ENCODE measurements at regions not wholly inside any gene's neighbourhood (a gene's known extent, or its start where the extent isn't known, plus 50 kb on each side); places are given as distances from the start of the nearest gene placed in this dataset.

- DNase-seq, result no peak
- Histone ChIP-seq H3K27ac (no peak overlapping the region), H3K27me3 (ENCODE audit: insufficient read depth, low read depth, severe bottlenecking) (no peaks in the 10 kb centered on the region), H3K9me3 (ENCODE audit: severe bottlenecking) (no peaks in the 10 kb centered on the region), H3K36me3 (peaks cover 29% of the 10 kb centered on the region), H3K4me3 (ENCODE audit: low read depth, low read length) (no peak overlapping the region)
- TF ChIP-seq, protein P1, sequence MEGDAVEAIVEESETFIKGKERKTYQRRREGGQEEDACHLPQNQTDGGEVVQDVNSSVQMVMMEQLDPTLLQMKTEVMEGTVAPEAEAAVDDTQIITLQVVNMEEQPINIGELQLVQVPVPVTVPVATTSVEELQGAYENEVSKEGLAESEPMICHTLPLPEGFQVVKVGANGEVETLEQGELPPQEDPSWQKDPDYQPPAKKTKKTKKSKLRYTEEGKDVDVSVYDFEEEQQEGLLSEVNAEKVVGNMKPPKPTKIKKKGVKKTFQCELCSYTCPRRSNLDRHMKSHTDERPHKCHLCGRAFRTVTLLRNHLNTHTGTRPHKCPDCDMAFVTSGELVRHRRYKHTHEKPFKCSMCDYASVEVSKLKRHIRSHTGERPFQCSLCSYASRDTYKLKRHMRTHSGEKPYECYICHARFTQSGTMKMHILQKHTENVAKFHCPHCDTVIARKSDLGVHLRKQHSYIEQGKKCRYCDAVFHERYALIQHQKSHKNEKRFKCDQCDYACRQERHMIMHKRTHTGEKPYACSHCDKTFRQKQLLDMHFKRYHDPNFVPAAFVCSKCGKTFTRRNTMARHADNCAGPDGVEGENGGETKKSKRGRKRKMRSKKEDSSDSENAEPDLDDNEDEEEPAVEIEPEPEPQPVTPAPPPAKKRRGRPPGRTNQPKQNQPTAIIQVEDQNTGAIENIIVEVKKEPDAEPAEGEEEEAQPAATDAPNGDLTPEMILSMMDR (IDR thresholded peaks at IDR 0.05; ENCODE audit: low read depth, low read length), result no peak
Observed at GRCh38 chr15:89401631-89402517, 67.2 kb upstream of the POLG start.

DNA sequence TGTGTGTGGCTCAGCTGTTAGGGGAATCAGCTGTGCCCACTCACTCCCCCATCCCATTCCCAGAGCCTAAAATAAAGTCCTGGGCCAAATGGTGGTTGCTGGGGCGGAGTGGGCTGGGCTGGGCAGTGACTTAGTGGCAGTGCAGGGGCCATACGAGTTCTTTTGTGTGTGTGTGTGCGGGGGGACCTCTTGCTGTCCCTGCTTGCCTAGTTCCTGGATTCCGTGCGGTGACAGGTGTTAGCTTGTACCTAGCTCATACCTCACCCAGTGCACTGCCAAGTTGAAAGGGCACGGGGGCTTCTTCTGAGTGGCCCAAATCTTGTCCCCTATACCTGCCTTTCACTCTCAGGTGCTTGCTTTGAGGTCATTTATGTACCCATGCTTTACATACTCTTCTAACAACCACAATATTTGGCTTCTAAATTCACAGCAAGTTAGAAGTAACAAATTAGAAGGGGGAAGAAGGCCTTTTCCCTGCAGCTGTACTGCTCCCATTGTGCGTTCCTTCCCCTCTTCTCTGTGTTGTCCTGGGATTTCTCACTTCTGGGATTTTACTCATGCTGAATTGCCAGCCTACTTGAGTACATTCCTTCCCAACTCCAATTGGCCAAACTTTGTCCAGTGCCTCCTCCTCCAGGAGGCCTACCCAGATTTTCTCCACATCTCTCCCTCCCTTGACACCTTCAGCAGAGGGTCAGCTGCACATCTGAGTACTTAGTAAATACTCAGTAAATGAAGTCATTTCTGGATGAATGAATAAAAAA is 66.3 kb upstream of the POLG start:
- Histone ChIP-seq H3K27me3 (ENCODE audit: insufficient read depth, low read depth, severe bottlenecking) (no peaks in the 10 kb centered on the region), H3K27ac (peak overlapping the region; percentile 86), H3K4me3 (ENCODE audit: low read depth, low read length) (peak overlapping the region; percentile 68), H3K9me3 (ENCODE audit: severe bottlenecking) (no peaks in the 10 kb centered on the region), H3K36me3 (peaks cover 29% of the 10 kb centered on the region)
- no peak for DNase-seq
- TF ChIP-seq, protein P1 (IDR thresholded peaks at IDR 0.05; ENCODE audit: low read depth, low read length), result no peak

DNA sequence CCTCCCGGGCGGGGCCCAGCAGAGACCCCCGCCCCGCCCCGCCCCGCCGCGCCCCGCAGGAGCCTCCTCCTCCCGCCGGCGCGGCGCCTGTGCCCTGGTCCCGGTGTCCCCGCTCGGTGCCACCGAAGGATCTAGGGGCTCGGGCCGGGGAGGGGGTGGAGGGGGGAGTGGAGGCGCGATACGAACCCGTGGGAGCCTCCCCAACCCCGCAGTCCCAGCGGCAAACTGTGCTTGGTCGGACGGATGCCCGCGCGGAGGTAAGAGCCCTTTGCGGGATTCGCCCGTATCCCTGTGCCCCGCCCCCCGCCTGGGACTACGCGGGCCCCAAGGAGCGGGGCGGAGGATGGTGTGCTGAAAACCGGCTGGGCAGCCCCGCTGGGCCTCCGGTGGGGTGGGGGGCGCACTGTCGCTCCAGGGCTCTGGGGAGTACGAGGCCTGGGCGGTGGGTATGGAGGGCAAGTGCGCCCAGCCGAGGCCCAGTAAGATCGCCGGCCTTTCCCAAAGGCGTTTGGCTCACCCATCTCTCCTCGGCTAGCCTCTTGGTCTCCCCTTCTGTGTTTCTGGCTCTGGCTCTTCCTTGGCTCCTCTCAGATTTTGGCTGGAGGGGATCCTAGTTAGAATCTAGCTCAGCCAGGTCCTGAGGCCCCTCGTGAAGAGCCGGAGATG is 65.6 kb upstream of the POLG start:
- Histone ChIP-seq H3K4me3 (ENCODE audit: low read depth, low read length) (peak overlapping the region; percentile 68), H3K9me3 (ENCODE audit: severe bottlenecking) (no peaks in the 10 kb centered on the region), H3K27ac (peak overlapping the region; percentile 86), H3K27me3 (ENCODE audit: insufficient read depth, low read depth, severe bottlenecking) (no peaks in the 10 kb centered on the region), H3K36me3 (peaks cover 35% of the 10 kb centered on the region)
- DNase-seq, result peak; percentile 66
- TF ChIP-seq, protein P1 (IDR thresholded peaks at IDR 0.05; ENCODE audit: low read depth, low read length), result no peak

- DNase-seq, result peak; percentile 89
- no peaks in the 10 kb centered on the region for H3K9me3 ChIP-seq (ENCODE audit: severe bottlenecking)
- H3K27me3 ChIP-seq (ENCODE audit: insufficient read depth, low read depth, severe bottlenecking), result no peaks in the 10 kb centered on the region
- peak overlapping the region; percentile 86 for H3K27ac ChIP-seq
- TF ChIP-seq, protein P1 (IDR thresholded peaks at IDR 0.05; ENCODE audit: low read depth, low read length), result peak; percentile 72
- H3K4me3 ChIP-seq (ENCODE audit: low read depth, low read length), result peak overlapping the region; percentile 68
- peaks cover 38% of the 10 kb centered on the region for H3K36me3 ChIP-seq
Observed at GRCh38 chr15:89399238-89400115, 64.9 kb upstream of the POLG start.

- peak overlapping the region; percentile 86 for H3K27ac ChIP-seq
- no peak for DNase-seq
- H3K36me3 ChIP-seq, result peaks cover 39% of the 10 kb centered on the region
- H3K27me3 ChIP-seq (ENCODE audit: insufficient read depth, low read depth, severe bottlenecking), result no peaks in the 10 kb centered on the region
- TF ChIP-seq, protein P1 (IDR thresholded peaks at IDR 0.05; ENCODE audit: low read depth, low read length), result no peak
- H3K4me3 ChIP-seq (ENCODE audit: low read depth, low read length), result peak overlapping the region; percentile 68
- H3K9me3 ChIP-seq (ENCODE audit: severe bottlenecking), result no peaks in the 10 kb centered on the region
Observed at GRCh38 chr15:89398896-89399237, 64.2 kb upstream of the POLG start.
